Vagina (tissue), 2 donors: ENCODE measurements at regions not wholly inside any gene's neighbourhood (a gene's known extent, or its start where the extent isn't known, plus 50 kb on each side); places are given as distances from the start of the nearest gene placed in this dataset.
"Not testable (repeated sequence)": the region's sequence is repeated elsewhere in the genome, so short reads cannot be mapped to it uniquely, and the experiment has no call there.

ENCODE experiments used
- DNase-seq, 2 donors: peaks; one replicate each; pipeline ENCODE4 v3.0.0-alpha.2; 2017; ENCODE audit errors: extremely low spot score in 2 of 2
- H3K27ac ChIP-seq: fragments of 200-600 bp; sonication (generic); one replicate; pipeline ENCODE4 v1.5.1; 2019
- H3K27me3 ChIP-seq: fragments of 200-600 bp; sonication (generic); one replicate; pipeline ENCODE4 v1.5.1; 2019
- H3K36me3 ChIP-seq, 2 donors: fragments of 200-600 bp; sonication (generic); one replicate each; pipeline ENCODE4 v1.5.1; 2017 to 2019
- H3K4me1 ChIP-seq: fragments of 200-600 bp; sonication (generic); one replicate; pipeline ENCODE4 v1.5.1; 2019
- H3K4me3 ChIP-seq, 2 donors: fragments of 200-600 bp; sonication (generic); 1 replicate in 1 of 2; 2 replicates in 1 of 2; pipeline ENCODE4 v1.5.1; 2016 to 2019
- H3K9me3 ChIP-seq: fragments of 200-600 bp; sonication (generic); one replicate; pipeline ENCODE4 v1.5.1; 2019
- CTCF ChIP-seq, 3 experiments: fragments of 450-650 bp in 2 of 3; fragments of 200-600 bp in 1 of 3; sonication (generic) in 1 of 3; IDR thresholded peaks; one replicate each; pipeline ENCODE4 v1.5.1; 2017 to 2019; ENCODE audit warnings: antibody characterized with exemption in 3 of 3, mild to moderate bottlenecking in 2 of 3, moderate library complexity in 2 of 3
- POLR2A ChIP-seq, 2 donors: fragments of 450-650 bp; IDR thresholded peaks; one replicate each; pipeline ENCODE4 v1.6.1; 2017; ENCODE audit warnings: antibody characterized with exemption in 2 of 2, mild to moderate bottlenecking in 2 of 2, moderate library complexity in 2 of 2
- POLR2AphosphoS5 ChIP-seq, 2 donors: sonication (generic); formaldehyde crosslinking; IDR thresholded peaks; one replicate each; pipeline ENCODE4 v1.9.0; 2017; ENCODE audit warnings: antibody characterized with exemption in 2 of 2, mild to moderate bottlenecking in 2 of 2, low read depth in 1 of 2; ENCODE audit not compliant: insufficient read depth in 1 of 2
- intact Hi-C: fragments of 100-400 bp; cut with DNase I; formaldehyde crosslinking; loops from one replicate; pipeline ENCODE4 v1.15.1; 2023

DNA sequence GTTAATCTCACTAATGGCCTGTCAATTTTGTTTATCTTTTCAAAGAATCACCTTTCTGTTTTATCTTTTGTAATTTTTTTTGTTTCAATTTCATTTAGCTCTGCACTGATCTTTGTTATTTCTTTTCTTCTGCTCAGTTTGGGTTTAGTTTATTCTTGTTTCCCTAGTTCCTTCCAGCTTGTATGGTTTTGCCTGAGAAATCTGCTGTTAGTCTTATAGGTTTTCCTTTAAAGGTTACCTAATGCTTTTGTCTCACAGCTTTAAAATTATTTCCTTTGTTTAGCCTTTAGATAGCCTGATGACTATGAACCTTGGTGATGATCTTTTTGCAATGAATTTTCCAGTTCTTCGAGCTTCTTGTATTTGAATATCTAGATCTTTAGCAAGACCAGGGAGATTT, 1869.8 kb upstream of the PCDH20 start:
- Histone ChIP-seq H3K36me3 (no peaks in the 10 kb centered on the region), H3K27ac (no peak overlapping the region), H3K9me3 (no peaks in the 10 kb centered on the region), H3K4me3 (no peak overlapping the region), H3K27me3 (no peaks in the 10 kb centered on the region), H3K4me1 (no peaks in the 10 kb centered on the region)
- intact Hi-C loops, result no loop called here
- no peak for TF ChIP-seq CTCF (IDR thresholded peaks at IDR 0.05)
- TF ChIP-seq POLR2AphosphoS5 (IDR thresholded peaks at IDR 0.05; ENCODE audit: insufficient read depth in 1 of 2, low read depth in 1 of 2), result no peak
- no peak for TF ChIP-seq POLR2A (IDR thresholded peaks at IDR 0.05)
- DNase-seq, result no peak

DNA sequence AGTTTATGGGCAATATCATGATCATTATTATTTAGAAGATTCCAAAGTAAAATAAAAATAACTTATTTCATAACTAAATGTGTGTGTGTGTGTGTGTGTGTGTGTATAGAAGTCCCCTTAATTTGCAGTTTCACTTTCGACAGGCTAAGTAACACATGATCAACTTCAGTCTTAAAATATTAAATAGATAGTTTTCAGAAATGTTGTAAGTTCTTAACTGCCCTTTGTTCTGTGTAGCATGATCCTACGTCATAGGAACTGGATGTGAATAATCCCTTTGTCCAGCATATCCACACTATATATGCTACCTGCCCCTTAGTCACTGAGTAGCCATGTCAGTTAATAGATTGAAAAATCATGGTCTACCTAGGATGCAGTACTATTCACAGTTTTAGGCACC, 1863.5 kb upstream of the PCDH20 start:
- Histone ChIP-seq H3K9me3 (no peaks in the 10 kb centered on the region), H3K27ac (no peak overlapping the region), H3K36me3 (no peaks in the 10 kb centered on the region), H3K27me3 (no peaks in the 10 kb centered on the region), H3K4me3 (no peak overlapping the region), H3K4me1 (no peaks in the 10 kb centered on the region)
- TF ChIP-seq CTCF (IDR thresholded peaks at IDR 0.05) (no peak), POLR2AphosphoS5 (IDR thresholded peaks at IDR 0.05; ENCODE audit: insufficient read depth in 1 of 2, low read depth in 1 of 2) (no peak), POLR2A (IDR thresholded peaks at IDR 0.05) (no peak)
- intact Hi-C loops, result no loop called here
- DNase-seq, result no peak

DNA sequence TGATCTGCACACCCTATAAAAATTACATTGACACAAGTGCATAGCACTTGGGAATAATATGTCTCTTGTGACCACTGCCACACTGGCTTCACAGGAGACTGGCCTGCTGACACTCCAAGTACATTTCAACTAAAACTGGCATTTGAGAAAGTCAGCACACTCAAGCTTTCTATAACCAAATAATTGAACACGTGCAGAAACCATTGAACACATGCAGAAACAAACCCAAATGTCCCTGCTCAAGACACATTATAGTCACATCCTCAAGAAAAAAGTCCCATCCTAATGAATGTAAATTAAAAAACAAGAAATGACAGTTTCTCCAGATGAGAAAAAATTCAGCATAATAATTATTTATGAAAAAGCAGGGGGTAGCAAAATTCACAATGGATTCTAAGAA, 1859.1 kb upstream of the PCDH20 start:
- TF ChIP-seq POLR2A (IDR thresholded peaks at IDR 0.05) (no peak), POLR2AphosphoS5 (IDR thresholded peaks at IDR 0.05; ENCODE audit: insufficient read depth in 1 of 2, low read depth in 1 of 2) (no peak), CTCF (IDR thresholded peaks at IDR 0.05) (no peak)
- no peak for DNase-seq
- no peaks in the 10 kb centered on the region for H3K4me1 ChIP-seq

DNA sequence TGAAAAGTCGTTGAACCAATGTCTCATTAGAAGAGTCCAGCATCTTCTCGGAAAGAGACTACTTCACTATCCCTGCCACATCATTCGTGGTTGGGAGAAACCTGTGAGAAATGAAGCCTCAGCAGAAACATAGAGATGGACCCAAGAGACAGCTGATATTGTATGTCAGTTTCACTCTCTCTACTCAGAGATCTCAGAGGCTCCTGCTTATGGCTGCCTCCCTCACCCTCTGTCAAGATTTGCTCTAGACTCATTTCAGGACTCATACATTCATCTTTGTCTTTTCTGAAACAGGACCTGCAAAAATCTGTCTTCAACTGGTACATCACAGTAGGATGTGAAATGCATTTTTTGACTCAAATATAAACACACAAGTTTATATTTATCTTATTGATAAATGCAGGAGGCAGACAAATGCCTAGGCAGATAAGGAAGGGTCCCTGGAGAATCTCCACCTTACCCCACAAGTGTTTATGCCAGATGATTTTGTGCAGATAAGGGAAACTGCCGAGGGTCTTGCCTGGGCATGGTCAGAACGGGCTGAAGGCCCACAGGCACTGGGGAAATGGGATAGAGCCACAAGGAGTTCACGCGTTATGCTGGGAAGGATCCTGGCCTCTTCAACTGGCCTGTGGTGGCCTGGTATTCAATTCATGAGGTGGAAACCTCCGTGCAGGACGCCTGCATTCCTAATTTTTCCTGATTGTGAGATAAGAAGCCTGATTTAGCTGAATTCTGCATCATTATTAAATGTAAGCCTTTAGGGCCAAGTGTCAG, 1834.0 kb upstream of the PCDH20 start:
- no peak for DNase-seq
- Histone ChIP-seq H3K4me3 (no peak overlapping the region), H3K27me3 (no peaks in the 10 kb centered on the region), H3K9me3 (no peaks in the 10 kb centered on the region), H3K27ac (no peak overlapping the region), H3K36me3 (no peaks in the 10 kb centered on the region), H3K4me1 (no peaks in the 10 kb centered on the region)
- no peak for TF ChIP-seq POLR2AphosphoS5 (IDR thresholded peaks at IDR 0.05; ENCODE audit: insufficient read depth in 1 of 2, low read depth in 1 of 2)
- no peak for TF ChIP-seq CTCF (IDR thresholded peaks at IDR 0.05)
- no peak for TF ChIP-seq POLR2A (IDR thresholded peaks at IDR 0.05)
- intact Hi-C loops, result no loop called here

More for the DNA sequence above, 1859.1 kb upstream of the PCDH20 start:
- no peak overlapping the region for H3K4me3 ChIP-seq
- no peaks in the 10 kb centered on the region for H3K9me3 ChIP-seq
- intact Hi-C loops, result no loop called here
- no peak overlapping the region for H3K27ac ChIP-seq
- no peaks in the 10 kb centered on the region for H3K27me3 ChIP-seq
- H3K36me3 ChIP-seq, result no peaks in the 10 kb centered on the region

GRCh38 chr13:63236667-63237396, 1821.2 kb upstream of the PCDH20 start:
- H3K4me3 ChIP-seq, H3K4me1 ChIP-seq, H3K27me3 ChIP-seq, H3K36me3 ChIP-seq, DNase-seq, H3K9me3 ChIP-seq, H3K27ac ChIP-seq, intact Hi-C loops: not testable (repeated sequence)

- H3K9me3 ChIP-seq, H3K36me3 ChIP-seq, H3K4me3 ChIP-seq, DNase-seq, H3K27ac ChIP-seq, H3K27me3 ChIP-seq, intact Hi-C loops, H3K4me1 ChIP-seq: not testable (repeated sequence)
These were observed 1802.9 kb upstream of the PCDH20 start for GRCh38 chr13:63218596-63218995.
